Jurkat, Clone E6-1 (cell line): ENCODE measurements at regions not wholly inside any gene's neighbourhood (a gene's known extent, or its start where the extent isn't known, plus 50 kb on each side); places are given as distances from the start of the nearest gene placed in this dataset.
A peak's percentile ranks its signal among the peaks of the same experiment; 100 is the strongest.

Source experiments
- DNase-seq: peaks from one replicate; pipeline ENCODE4 v3.0.0-alpha.2; 2011; ENCODE audit warnings: low read depth, low spot score
- H3K4me3 ChIP-seq: 2 replicates; pipeline ENCODE4 v1.5.1; 2011; ENCODE audit warnings: mild to moderate bottlenecking, low read length, control low read depth, moderate library complexity

- no peak for DNase-seq
- H3K4me3 ChIP-seq, result no peak overlapping the region
These were observed 154.7 kb downstream of the KTN1 start for GRCh38 chr14:55734731-55735130.

GRCh38 chr14:55739967-55740648 lies 160.1 kb downstream of the KTN1 start:
- DNase-seq, result no peak
- no peak overlapping the region for H3K4me3 ChIP-seq

GRCh38 chr14:55740649-55740989 lies 160.6 kb downstream of the KTN1 start:
- no peak overlapping the region for H3K4me3 ChIP-seq
- DNase-seq, result no peak

GRCh38 chr14:55741240-55741639 lies 161.2 kb downstream of the KTN1 start:
- no peak overlapping the region for H3K4me3 ChIP-seq

GRCh38 chr14:55743551-55743950 lies 163.5 kb downstream of the KTN1 start:
- H3K4me3 ChIP-seq, result no peak overlapping the region
- DNase-seq, result no peak

More at GRCh38 chr14:55741240-55741639, 161.2 kb downstream of the KTN1 start:
- DNase-seq, result no peak

GRCh38 chr14:55744321-55744720 lies 164.3 kb downstream of the KTN1 start:
- DNase-seq, result no peak
- H3K4me3 ChIP-seq, result no peak overlapping the region

GRCh38 chr14:55745906-55746305 lies 165.9 kb downstream of the KTN1 start:
- H3K4me3 ChIP-seq, result no peak overlapping the region

GRCh38 chr14:55746558-55746957 lies 166.6 kb downstream of the KTN1 start:
- no peak overlapping the region for H3K4me3 ChIP-seq
- DNase-seq, result no peak

More at GRCh38 chr14:55745906-55746305, 165.9 kb downstream of the KTN1 start:
- no peak for DNase-seq

- no peak overlapping the region for H3K4me3 ChIP-seq
- DNase-seq, result no peak
These were observed 167.2 kb downstream of the KTN1 start for GRCh38 chr14:55747186-55747585.

GRCh38 chr14:55749201-55749812 lies 169.3 kb downstream of the KTN1 start:
- DNase-seq, result peak; percentile 96
- 0 out of 2 replicates have a peak overlapping the region, but pooled peaks have one; percentile 3 for H3K4me3 ChIP-seq

GRCh38 chr14:55749946-55750345 lies 169.9 kb downstream of the KTN1 start:
- H3K4me3 ChIP-seq, result no peak overlapping the region
- no peak for DNase-seq

GRCh38 chr14:55752580-55753390 lies 172.8 kb downstream of the KTN1 start:
- H3K4me3 ChIP-seq, result no peak overlapping the region
- DNase-seq, result no peak

GRCh38 chr14:55754471-55754870 lies 174.5 kb downstream of the KTN1 start:
- no peak overlapping the region for H3K4me3 ChIP-seq
- no peak for DNase-seq

GRCh38 chr14:55754871-55755270 lies 174.9 kb downstream of the KTN1 start:
- H3K4me3 ChIP-seq, result no peak overlapping the region
- DNase-seq, result no peak

- no peak overlapping the region for H3K4me3 ChIP-seq
- peak; percentile 33 for DNase-seq
These were observed 176.1 kb downstream of the KTN1 start for GRCh38 chr14:55756078-55756477.

- no peak overlapping the region for H3K4me3 ChIP-seq
- DNase-seq, result no peak
These were observed 176.6 kb downstream of the KTN1 start for GRCh38 chr14:55756557-55756956.

- no peak overlapping the region for H3K4me3 ChIP-seq
- DNase-seq, result peak; percentile 55
These were observed 178.8 kb downstream of the KTN1 start for GRCh38 chr14:55758796-55759195.

GRCh38 chr14:55760789-55761566 lies 181.0 kb downstream of the KTN1 start:
- no peak for DNase-seq
- no peak overlapping the region for H3K4me3 ChIP-seq

GRCh38 chr14:55761651-55762050 lies 181.6 kb downstream of the KTN1 start:
- no peak overlapping the region for H3K4me3 ChIP-seq
- no peak for DNase-seq
